ENCODE measurements at regions not wholly inside any gene's neighbourhood (a gene's known extent, or its start where the extent isn't known, plus 50 kb on each side); places are given as distances from the start of the nearest gene placed in this dataset.

GRCh38 chr2:177161741-177162460 lies 50.7 kb upstream of the HNRNPA3 start:
- peak; percentile 40 for DNase-seq
